ENCODE measurements at regions not wholly inside any gene's neighbourhood (a gene's known extent, or its start where the extent isn't known, plus 50 kb on each side); places are given as distances from the start of the nearest gene placed in this dataset.

DNA sequence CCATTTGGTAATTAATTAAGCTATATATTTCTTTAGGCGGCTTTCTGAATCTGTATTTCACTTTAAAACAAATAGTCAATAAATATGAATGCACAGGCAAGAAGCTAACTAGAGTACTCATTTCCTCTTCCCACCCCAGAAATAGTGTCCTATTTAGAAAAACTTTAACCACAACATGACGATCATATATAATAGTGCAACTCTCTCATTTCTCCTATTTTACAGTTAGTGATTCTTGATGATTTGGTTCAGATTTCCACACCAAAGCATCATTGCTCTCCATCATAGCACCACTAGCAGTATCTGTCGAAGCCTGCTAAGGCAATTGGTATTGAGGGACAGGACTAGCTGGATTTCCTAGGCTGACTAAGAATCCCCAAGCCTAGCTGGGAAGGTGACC lies 184.0 kb upstream of the GALNTL6 start:
- TF ChIP-seq, protein P1, sequence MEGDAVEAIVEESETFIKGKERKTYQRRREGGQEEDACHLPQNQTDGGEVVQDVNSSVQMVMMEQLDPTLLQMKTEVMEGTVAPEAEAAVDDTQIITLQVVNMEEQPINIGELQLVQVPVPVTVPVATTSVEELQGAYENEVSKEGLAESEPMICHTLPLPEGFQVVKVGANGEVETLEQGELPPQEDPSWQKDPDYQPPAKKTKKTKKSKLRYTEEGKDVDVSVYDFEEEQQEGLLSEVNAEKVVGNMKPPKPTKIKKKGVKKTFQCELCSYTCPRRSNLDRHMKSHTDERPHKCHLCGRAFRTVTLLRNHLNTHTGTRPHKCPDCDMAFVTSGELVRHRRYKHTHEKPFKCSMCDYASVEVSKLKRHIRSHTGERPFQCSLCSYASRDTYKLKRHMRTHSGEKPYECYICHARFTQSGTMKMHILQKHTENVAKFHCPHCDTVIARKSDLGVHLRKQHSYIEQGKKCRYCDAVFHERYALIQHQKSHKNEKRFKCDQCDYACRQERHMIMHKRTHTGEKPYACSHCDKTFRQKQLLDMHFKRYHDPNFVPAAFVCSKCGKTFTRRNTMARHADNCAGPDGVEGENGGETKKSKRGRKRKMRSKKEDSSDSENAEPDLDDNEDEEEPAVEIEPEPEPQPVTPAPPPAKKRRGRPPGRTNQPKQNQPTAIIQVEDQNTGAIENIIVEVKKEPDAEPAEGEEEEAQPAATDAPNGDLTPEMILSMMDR (conservative IDR thresholded peaks at IDR 0.05 in 1 of 2, IDR thresholded peaks at IDR 0.05 in 1 of 2; ENCODE audit: extremely low read depth in 1 of 2, insufficient read depth in 1 of 2, low read depth in 1 of 2, low read length in 2 of 2), result no peak
- no peak for TF ChIP-seq EZH2 (IDR thresholded peaks at IDR 0.05; ENCODE audit: borderline replicate concordance, low read length)

Measured in mammary epithelial cell (primary cell).